ENCODE measurements at regions not wholly inside any gene's neighbourhood (a gene's known extent, or its start where the extent isn't known, plus 50 kb on each side); places are given as distances from the start of the nearest gene placed in this dataset.

DNA sequence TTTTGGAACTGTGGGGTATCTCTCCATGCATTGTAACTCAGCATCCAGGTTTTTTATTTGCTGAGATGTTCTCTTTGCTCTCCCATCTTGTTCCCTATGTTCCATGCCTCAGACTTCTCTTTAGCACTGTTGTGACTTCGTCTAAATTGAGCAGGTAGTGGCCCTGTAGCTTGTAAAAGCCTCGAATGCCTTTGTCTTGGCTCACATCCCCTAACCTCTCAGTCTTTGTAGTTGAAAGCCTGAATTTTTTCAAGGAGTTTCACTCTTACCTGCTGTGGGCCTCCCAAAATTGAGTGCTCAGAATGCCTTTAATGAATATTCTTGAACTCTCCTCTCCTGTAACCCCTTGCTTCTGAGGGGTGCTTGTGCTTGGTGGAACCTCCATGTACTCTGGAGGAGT, 1137.3 kb downstream of the REEP3 start:
- TF ChIP-seq POLR2A (IDR thresholded peaks at IDR 0.05): no peak
- TF ChIP-seq, protein P1, sequence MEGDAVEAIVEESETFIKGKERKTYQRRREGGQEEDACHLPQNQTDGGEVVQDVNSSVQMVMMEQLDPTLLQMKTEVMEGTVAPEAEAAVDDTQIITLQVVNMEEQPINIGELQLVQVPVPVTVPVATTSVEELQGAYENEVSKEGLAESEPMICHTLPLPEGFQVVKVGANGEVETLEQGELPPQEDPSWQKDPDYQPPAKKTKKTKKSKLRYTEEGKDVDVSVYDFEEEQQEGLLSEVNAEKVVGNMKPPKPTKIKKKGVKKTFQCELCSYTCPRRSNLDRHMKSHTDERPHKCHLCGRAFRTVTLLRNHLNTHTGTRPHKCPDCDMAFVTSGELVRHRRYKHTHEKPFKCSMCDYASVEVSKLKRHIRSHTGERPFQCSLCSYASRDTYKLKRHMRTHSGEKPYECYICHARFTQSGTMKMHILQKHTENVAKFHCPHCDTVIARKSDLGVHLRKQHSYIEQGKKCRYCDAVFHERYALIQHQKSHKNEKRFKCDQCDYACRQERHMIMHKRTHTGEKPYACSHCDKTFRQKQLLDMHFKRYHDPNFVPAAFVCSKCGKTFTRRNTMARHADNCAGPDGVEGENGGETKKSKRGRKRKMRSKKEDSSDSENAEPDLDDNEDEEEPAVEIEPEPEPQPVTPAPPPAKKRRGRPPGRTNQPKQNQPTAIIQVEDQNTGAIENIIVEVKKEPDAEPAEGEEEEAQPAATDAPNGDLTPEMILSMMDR (IDR thresholded peaks at IDR 0.05): no peak
- no peak for TF ChIP-seq POLR2AphosphoS5 (IDR thresholded peaks at IDR 0.05)
- TF ChIP-seq EP300 (IDR thresholded peaks at IDR 0.05): no peak
